ENCODE measurements at regions not wholly inside any gene's neighbourhood (a gene's known extent, or its start where the extent isn't known, plus 50 kb on each side); places are given as distances from the start of the nearest gene placed in this dataset.

DNA sequence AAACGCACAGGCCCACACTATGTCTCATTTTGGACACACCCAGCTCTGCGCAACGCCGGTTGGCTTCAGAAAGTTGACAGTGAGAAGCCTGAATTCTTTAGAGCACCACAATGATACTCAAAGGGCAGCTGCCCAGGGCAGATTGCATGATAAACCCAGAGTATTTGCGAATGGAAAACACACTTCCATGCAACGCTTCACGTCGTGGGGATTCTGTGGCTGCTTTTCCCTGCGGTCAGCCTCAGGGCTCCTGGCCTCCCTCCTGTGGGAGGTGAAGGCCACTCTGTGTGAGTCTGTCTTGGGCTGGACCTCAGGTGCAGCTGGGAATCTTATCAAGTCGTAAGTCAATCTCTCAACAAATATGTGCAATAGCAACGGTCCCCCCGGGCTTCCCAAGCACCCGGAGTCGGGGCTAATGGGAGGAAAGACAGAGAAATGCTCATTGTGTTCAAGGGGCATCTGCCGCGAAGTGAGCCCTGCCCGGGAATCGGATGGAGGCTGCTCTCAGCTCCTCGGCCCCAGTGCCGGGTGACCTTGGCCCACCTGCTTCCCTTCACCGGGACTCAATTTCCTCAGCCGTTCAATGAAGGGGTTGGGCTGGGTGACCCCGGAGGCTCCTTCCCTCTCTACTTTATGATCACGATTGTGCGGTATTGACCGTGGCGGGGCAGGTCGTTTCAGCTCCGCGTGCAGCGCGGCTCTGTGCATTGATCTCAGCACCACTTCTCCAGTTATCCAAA, 623.6 kb downstream of the BRD1 start:
- FAIRE-seq = no peak
- TF ChIP-seq SPI1 (IDR thresholded peaks at IDR 0.05; ENCODE audit: low read depth, low read length) (no peak), TAF1 (IDR thresholded peaks at IDR 0.05; ENCODE audit: low read depth, low read length) (no peak), POU2F2 (IDR thresholded peaks at IDR 0.05; ENCODE audit: low read depth, low read length) (no peak), POLR2AphosphoS5 (IDR thresholded peaks at IDR 0.05; ENCODE audit: low read depth, low read length) (no peak), PAX5 (IDR thresholded peaks at IDR 0.05; ENCODE audit: insufficient read depth, low read length, severe bottlenecking) (no peak), POLR2A (IDR thresholded peaks at IDR 0.05; ENCODE audit: low read depth, low read length) (no peak)
- DNase-seq (ENCODE audit: insufficient read length, low spot score) = no peak

DNA sequence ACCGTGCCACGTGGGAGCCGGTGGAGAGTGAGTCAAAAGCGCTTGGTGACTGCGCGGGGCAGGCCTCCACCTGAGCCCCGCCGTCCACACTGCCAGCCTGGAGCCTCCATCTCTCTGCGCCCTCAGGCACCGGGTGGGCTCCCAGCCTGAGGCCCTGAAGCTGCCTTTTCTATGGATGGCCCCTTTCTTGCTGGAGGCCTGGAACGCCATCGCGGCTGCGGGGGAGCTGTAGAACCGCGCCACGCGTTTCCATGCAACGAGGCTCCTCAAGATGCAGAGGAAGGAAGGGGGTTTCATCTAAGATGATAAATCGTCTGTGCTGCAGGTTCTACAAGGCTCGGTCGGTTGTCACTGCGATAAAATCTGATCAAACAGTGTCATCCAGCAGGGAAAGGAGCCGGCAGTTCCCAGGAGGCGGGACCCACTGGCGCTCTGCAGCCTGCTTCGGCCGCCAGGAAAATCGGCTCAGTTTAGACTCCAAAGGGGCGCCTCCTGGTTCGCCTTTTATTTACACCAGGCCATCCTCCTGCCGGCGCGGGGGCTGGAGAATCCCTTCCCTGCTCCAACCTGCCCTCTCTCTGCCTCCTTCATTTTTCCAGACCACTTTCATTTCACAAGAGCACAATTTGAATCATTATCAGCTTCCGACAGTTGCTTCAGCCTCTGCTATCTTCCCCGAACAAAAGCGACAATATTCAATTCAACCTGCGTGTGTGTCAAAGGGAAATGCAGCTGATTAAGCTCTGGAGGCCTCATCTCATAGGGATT, 624.4 kb downstream of the BRD1 start:
- no peak for TF ChIP-seq PAX5 (IDR thresholded peaks at IDR 0.05; ENCODE audit: insufficient read depth, low read length, severe bottlenecking)
- no peak for TF ChIP-seq TAF1 (IDR thresholded peaks at IDR 0.05; ENCODE audit: low read depth, low read length)
- TF ChIP-seq SPI1 (IDR thresholded peaks at IDR 0.05; ENCODE audit: low read depth, low read length) = no peak
- no peak for TF ChIP-seq POLR2A (IDR thresholded peaks at IDR 0.05; ENCODE audit: low read depth, low read length)
- TF ChIP-seq POLR2AphosphoS5 (IDR thresholded peaks at IDR 0.05; ENCODE audit: low read depth, low read length) = no peak
- no peak for TF ChIP-seq POU2F2 (IDR thresholded peaks at IDR 0.05; ENCODE audit: low read depth, low read length)
- FAIRE-seq (no peak), DNase-seq (ENCODE audit: insufficient read length, low spot score) (no peak)

DNA sequence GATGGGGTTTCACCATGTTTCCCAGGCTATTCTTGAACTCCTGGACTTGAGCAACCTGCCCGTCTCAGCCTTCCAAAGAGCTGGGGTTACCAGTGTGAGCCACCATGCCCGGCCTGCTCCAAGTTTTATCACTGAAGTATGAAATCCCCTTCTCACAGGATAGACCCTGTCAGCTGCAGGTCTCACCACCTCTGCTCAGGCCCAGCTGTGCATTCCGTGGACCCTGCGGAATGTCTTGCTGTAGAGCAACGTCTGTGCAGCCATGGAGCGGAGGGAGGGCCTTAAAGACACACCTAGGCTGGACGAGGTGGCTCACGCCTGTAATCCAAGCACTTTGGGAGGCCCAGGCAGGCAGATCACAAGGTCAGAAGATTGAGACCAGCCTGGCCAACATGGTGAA, 625.4 kb downstream of the BRD1 start:
- FAIRE-seq (no peak), DNase-seq (ENCODE audit: insufficient read length, low spot score) (no peak)
- no peak for TF ChIP-seq SPI1 (IDR thresholded peaks at IDR 0.05; ENCODE audit: low read depth, low read length)
- TF ChIP-seq POLR2AphosphoS5 (IDR thresholded peaks at IDR 0.05; ENCODE audit: low read depth, low read length) = no peak
- TF ChIP-seq POLR2A (IDR thresholded peaks at IDR 0.05; ENCODE audit: low read depth, low read length) = no peak
- no peak for TF ChIP-seq TAF1 (IDR thresholded peaks at IDR 0.05; ENCODE audit: low read depth, low read length)
- TF ChIP-seq POU2F2 (IDR thresholded peaks at IDR 0.05; ENCODE audit: low read depth, low read length) = no peak

DNA sequence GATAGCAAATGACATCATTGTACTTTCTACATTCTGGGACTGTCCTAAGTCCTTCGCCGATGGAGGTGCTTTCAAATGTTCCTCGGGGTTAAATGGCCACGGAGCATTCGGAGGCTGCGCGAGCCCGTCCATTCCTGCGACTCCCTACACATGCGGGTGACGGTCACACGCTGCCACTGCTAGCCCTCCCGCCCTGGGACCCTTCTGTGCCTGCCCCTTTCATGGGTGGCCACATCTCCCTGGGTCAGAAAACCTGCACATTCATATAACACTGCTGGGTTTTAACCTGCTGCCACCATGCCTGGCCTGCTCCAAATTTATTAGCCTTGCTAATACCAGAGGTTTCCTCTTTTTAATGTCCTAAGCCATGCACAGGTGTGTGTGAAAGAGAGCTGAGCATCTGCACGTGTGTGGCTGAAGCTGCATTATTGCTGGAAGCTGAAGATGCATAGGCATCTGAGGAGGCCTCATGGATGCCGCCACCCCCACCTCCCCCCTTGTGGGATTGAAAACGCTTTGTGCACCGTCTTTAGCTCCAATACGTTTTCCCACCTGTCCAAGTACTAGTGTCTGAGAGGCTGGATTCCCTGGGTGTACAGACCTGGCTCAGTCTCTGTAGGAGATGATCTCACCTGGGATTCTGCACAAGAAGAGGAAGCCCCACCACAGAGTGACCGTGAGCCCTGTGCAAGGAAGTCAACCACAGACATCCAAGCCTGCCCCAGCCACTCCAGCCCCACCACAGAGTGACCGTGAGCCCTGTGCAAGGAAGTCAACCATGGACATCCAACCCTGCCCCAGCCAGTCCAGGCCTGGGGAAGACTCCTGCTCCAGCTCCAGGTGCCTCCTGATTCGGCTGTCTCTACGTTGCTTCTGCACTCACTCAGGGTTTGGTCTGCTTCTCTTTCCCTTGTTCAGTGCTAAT, 626.4 kb downstream of the BRD1 start:
- FAIRE-seq = no peak
- TF ChIP-seq TAF1 (IDR thresholded peaks at IDR 0.05; ENCODE audit: low read depth, low read length) = no peak
- TF ChIP-seq SPI1 (IDR thresholded peaks at IDR 0.05; ENCODE audit: low read depth, low read length) = no peak
- TF ChIP-seq POU2F2 (IDR thresholded peaks at IDR 0.05; ENCODE audit: low read depth, low read length) = no peak
- no peak for TF ChIP-seq POLR2AphosphoS5 (IDR thresholded peaks at IDR 0.05; ENCODE audit: low read depth, low read length)
- DNase-seq (ENCODE audit: insufficient read length, low spot score) = no peak

DNA sequence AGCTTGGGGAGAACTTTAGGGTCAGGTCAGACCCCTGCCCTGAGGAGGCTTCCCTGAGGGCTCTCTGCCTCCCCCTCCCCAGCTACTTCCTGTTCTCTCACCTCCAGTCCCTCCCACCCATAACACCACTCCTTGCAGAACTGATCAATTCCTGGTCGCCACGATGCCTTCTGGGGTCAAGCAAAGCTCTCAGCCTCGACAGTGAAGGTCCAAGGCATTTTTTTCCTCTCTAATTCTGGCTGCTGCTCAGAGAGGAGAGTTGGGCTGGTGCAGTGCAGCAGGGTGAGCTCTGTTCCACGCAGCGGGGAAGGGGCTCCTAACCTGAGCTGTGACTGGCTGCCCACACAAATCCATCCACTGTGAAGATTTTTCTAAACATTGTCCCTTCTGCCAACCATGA, 628.4 kb downstream of the BRD1 start:
- DNase-seq (ENCODE audit: insufficient read length, low spot score) (no peak), FAIRE-seq (no peak)
- no peak for TF ChIP-seq SPI1 (IDR thresholded peaks at IDR 0.05; ENCODE audit: low read depth, low read length)
- TF ChIP-seq TAF1 (IDR thresholded peaks at IDR 0.05; ENCODE audit: low read depth, low read length) = no peak
- TF ChIP-seq POLR2AphosphoS5 (IDR thresholded peaks at IDR 0.05; ENCODE audit: low read depth, low read length) = no peak
- TF ChIP-seq POLR2A (IDR thresholded peaks at IDR 0.05; ENCODE audit: low read depth, low read length) = no peak
- TF ChIP-seq POU2F2 (IDR thresholded peaks at IDR 0.05; ENCODE audit: low read depth, low read length) = no peak
- no peak for TF ChIP-seq PAX5 (IDR thresholded peaks at IDR 0.05; ENCODE audit: insufficient read depth, low read length, severe bottlenecking)

DNA sequence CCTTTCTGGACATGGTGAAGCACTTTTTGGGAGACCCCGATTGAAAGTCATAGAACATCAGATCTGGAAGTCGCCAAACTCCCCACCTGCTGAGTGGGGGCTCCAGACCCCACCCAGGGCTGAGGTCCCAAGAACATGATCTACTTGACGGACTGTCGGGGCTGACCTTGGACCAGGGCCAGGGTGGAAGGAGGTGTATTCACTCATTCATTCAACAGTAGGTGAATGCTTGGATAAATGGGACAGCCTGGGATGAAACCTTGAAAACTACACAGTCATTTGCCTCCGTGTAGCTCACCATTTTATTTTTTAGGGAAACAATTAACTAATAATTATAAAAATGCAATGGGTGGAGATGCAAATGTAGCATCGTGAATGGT, 629.0 kb downstream of the BRD1 start:
- TF ChIP-seq POLR2A (IDR thresholded peaks at IDR 0.05; ENCODE audit: low read depth, low read length) (no peak), SPI1 (IDR thresholded peaks at IDR 0.05; ENCODE audit: low read depth, low read length) (no peak), TAF1 (IDR thresholded peaks at IDR 0.05; ENCODE audit: low read depth, low read length) (no peak), PAX5 (IDR thresholded peaks at IDR 0.05; ENCODE audit: insufficient read depth, low read length, severe bottlenecking) (no peak), POLR2AphosphoS5 (IDR thresholded peaks at IDR 0.05; ENCODE audit: low read depth, low read length) (no peak), POU2F2 (IDR thresholded peaks at IDR 0.05; ENCODE audit: low read depth, low read length) (no peak)
- FAIRE-seq (no peak), DNase-seq (ENCODE audit: insufficient read length, low spot score) (no peak)

DNA sequence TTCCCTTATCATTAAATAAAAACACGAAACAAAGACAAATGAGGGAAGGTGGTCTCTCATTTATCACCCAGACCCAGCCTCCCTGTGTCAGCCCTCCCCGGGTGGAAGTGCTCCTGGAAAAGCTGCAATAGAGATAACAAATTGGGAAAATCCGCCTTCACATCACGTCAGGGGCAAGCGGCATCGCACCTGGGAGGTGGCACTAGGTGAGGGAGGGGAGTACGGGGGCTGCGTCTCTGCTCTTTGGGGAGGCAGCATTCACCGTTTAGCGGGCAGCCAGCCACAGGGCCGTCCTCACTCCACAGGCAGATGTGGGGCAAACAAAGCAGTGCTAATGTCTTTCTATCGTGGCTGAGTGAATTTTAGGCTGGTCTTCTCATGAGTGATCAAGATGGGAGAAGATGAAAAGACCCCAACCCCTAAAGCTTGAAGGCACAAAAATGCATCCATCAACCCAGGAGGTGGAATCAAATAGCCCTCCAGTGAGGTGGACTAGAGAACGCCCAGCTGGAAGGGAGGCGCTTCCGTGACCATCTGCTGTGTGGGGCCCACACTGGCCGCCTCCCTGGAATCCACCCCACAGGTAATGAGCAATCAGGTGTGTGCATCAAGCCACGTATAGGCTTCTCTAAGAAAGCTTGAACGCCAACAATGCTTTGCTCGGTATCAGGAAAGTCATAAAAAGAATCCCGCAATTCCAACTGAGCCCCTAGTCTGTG, 629.5 kb downstream of the BRD1 start:
- no peak for TF ChIP-seq TAF1 (IDR thresholded peaks at IDR 0.05; ENCODE audit: low read depth, low read length)
- no peak for TF ChIP-seq POLR2AphosphoS5 (IDR thresholded peaks at IDR 0.05; ENCODE audit: low read depth, low read length)
- TF ChIP-seq POU2F2 (IDR thresholded peaks at IDR 0.05; ENCODE audit: low read depth, low read length) = no peak
- no peak for TF ChIP-seq PAX5 (IDR thresholded peaks at IDR 0.05; ENCODE audit: insufficient read depth, low read length, severe bottlenecking)
- TF ChIP-seq SPI1 (IDR thresholded peaks at IDR 0.05; ENCODE audit: low read depth, low read length) = no peak
- no peak for TF ChIP-seq POLR2A (IDR thresholded peaks at IDR 0.05; ENCODE audit: low read depth, low read length)
- no peak for DNase-seq (ENCODE audit: insufficient read length, low spot score)
- FAIRE-seq = no peak

DNA sequence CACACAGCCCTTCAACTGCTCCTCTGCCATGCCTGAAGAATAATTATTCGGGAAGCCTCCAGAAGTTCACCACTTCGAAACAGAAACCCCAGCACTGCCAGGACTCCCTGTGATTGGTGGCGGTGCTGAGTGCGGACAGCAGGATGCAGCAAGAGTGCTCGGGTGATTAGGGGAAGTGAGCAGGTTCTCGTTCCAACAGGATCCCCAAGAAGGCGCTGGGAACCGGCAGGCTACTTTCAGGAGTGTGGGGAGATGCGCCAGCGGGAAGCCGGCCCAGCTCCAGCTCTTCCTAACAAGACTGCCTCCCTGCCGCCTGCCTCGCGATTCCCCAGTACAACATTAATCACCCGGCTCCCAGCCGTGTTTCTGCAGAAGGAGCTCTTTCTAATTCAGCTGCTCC, 630.2 kb downstream of the BRD1 start:
- DNase-seq (ENCODE audit: insufficient read length, low spot score) = no peak
- no peak for TF ChIP-seq PAX5 (IDR thresholded peaks at IDR 0.05; ENCODE audit: insufficient read depth, low read length, severe bottlenecking)
- TF ChIP-seq SPI1 (IDR thresholded peaks at IDR 0.05; ENCODE audit: low read depth, low read length) = no peak
- TF ChIP-seq TAF1 (IDR thresholded peaks at IDR 0.05; ENCODE audit: low read depth, low read length) = no peak
- no peak for TF ChIP-seq POLR2AphosphoS5 (IDR thresholded peaks at IDR 0.05; ENCODE audit: low read depth, low read length)
- TF ChIP-seq POU2F2 (IDR thresholded peaks at IDR 0.05; ENCODE audit: low read depth, low read length) = no peak
- no peak for TF ChIP-seq POLR2A (IDR thresholded peaks at IDR 0.05; ENCODE audit: low read depth, low read length)
- no peak for FAIRE-seq

Measured in GM12891 (cell line).